Stimulated activated CD4-positive, alpha-beta T cell treated with anti-CD3 and anti-CD28 coated beads, Interleukin-2, amount 100 ng/mL, for 24 hours (primary cell): ENCODE measurements at regions not wholly inside any gene's neighbourhood (a gene's known extent, or its start where the extent isn't known, plus 50 kb on each side); places are given as distances from the start of the nearest gene placed in this dataset.

Experiments used
- DNase-seq, 2 donors: peaks; one replicate each; pipeline ENCODE4 v3.0.0-alpha.2; 2020

- no peak for DNase-seq
Observed at GRCh38 chr6:170053966-170054661, 236.8 kb downstream of the DLL1 start.

GRCh38 chr6:170052991-170053821 lies 237.7 kb downstream of the DLL1 start:
- no peak for DNase-seq

- DNase-seq, result no peak
Observed at GRCh38 chr6:170051229-170052172, 239.4 kb downstream of the DLL1 start.

GRCh38 chr6:170050591-170051041 lies 240.3 kb downstream of the DLL1 start:
- DNase-seq, result no peak

- DNase-seq, result no peak
Observed at GRCh38 chr6:170049641-170050561, 241.0 kb downstream of the DLL1 start.

GRCh38 chr6:170048615-170049256 lies 242.1 kb downstream of the DLL1 start:
- no peak for DNase-seq

- DNase-seq, result no peak
Observed at GRCh38 chr6:170047823-170048222, 243.1 kb downstream of the DLL1 start.

- DNase-seq, result no peak
Observed at GRCh38 chr6:170046791-170047626, 243.9 kb downstream of the DLL1 start.

GRCh38 chr6:170045981-170046667 lies 244.8 kb downstream of the DLL1 start:
- DNase-seq, result no peak

GRCh38 chr6:170045563-170045960 lies 245.3 kb downstream of the DLL1 start:
- DNase-seq, result no peak

- DNase-seq, result no peak
Observed at GRCh38 chr6:170044836-170045562, 245.9 kb downstream of the DLL1 start.

- DNase-seq, result no peak
Observed at GRCh38 chr6:170043881-170044790, 246.7 kb downstream of the DLL1 start.

GRCh38 chr6:170043150-170043819 lies 247.6 kb downstream of the DLL1 start:
- no peak for DNase-seq

- DNase-seq, result no peak
Observed at GRCh38 chr6:170042596-170043118, 248.2 kb downstream of the DLL1 start.

- no peak for DNase-seq
Observed at GRCh38 chr6:170042123-170042522, 248.8 kb downstream of the DLL1 start.

- no peak for DNase-seq
Observed at GRCh38 chr6:170041526-170041925, 249.4 kb downstream of the DLL1 start.

GRCh38 chr6:170040906-170041305 lies 250.0 kb downstream of the DLL1 start:
- DNase-seq, result no peak
